ENCODE measurements at regions not wholly inside any gene's neighbourhood (a gene's known extent, or its start where the extent isn't known, plus 50 kb on each side); places are given as distances from the start of the nearest gene placed in this dataset.

GRCh38 chr2:187206471-187206870 is 241.6 kb downstream of the CALCRL start:
- TF ChIP-seq, protein P1, sequence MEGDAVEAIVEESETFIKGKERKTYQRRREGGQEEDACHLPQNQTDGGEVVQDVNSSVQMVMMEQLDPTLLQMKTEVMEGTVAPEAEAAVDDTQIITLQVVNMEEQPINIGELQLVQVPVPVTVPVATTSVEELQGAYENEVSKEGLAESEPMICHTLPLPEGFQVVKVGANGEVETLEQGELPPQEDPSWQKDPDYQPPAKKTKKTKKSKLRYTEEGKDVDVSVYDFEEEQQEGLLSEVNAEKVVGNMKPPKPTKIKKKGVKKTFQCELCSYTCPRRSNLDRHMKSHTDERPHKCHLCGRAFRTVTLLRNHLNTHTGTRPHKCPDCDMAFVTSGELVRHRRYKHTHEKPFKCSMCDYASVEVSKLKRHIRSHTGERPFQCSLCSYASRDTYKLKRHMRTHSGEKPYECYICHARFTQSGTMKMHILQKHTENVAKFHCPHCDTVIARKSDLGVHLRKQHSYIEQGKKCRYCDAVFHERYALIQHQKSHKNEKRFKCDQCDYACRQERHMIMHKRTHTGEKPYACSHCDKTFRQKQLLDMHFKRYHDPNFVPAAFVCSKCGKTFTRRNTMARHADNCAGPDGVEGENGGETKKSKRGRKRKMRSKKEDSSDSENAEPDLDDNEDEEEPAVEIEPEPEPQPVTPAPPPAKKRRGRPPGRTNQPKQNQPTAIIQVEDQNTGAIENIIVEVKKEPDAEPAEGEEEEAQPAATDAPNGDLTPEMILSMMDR (conservative IDR thresholded peaks at IDR 0.05) = no peak
- no peak for TF ChIP-seq ZFX (IDR thresholded peaks at IDR 0.05)
